Skeletal muscle satellite cell (primary cell): ENCODE measurements at regions not wholly inside any gene's neighbourhood (a gene's known extent, or its start where the extent isn't known, plus 50 kb on each side); places are given as distances from the start of the nearest gene placed in this dataset.

Experiments used
- H3K27me3 ChIP-seq: 2 replicates; pipeline ENCODE4 v1.7.0; 2013; ENCODE audit warnings: low read length; ENCODE audit not compliant: control insufficient read depth, insufficient read depth
- H3K36me3 ChIP-seq: 2 replicates; pipeline ENCODE4 v1.7.0; 2013; ENCODE audit warnings: mild to moderate bottlenecking, control low read depth, low read length; ENCODE audit not compliant: insufficient read depth
- H3K4me1 ChIP-seq: 2 replicates; pipeline ENCODE4 v1.7.0; 2013; ENCODE audit warnings: low read length; ENCODE audit not compliant: control insufficient read depth, insufficient read depth
- H3K4me2 ChIP-seq: 2 replicates; pipeline ENCODE4 v1.7.0; 2013; ENCODE audit warnings: mild to moderate bottlenecking, low read length
- H3K4me3 ChIP-seq: 2 replicates; pipeline ENCODE4 v1.7.0; 2013; ENCODE audit warnings: low read length
- H3K9ac ChIP-seq: 2 replicates; pipeline ENCODE4 v1.7.0; 2013; ENCODE audit warnings: mild to moderate bottlenecking, low read depth, low read length, moderate library complexity
- H3K9me3 ChIP-seq: replicated peaks from 2 replicates; pipeline ENCODE4 v1.7.0; 2013; ENCODE audit warnings: mild to moderate bottlenecking, control low read depth, low read length

- Histone ChIP-seq H3K9ac (no peak overlapping the region), H3K4me3 (no peak overlapping the region), H3K9me3 (peaks cover 10% of the 10 kb centered on the region), H3K4me1 (no peaks in the 10 kb centered on the region), H3K27me3 (no peaks in the 10 kb centered on the region), H3K4me2 (no peak overlapping the region), H3K36me3 (no peaks in the 10 kb centered on the region)
Observed at GRCh38 chr10:33392706-33393105, 58.2 kb upstream of the NRP1 start.

- Histone ChIP-seq H3K4me2 (no peak overlapping the region), H3K4me1 (no peaks in the 10 kb centered on the region), H3K9me3 (peaks cover 7% of the 10 kb centered on the region), H3K27me3 (no peaks in the 10 kb centered on the region), H3K9ac (no peak overlapping the region), H3K36me3 (no peaks in the 10 kb centered on the region), H3K4me3 (no peak overlapping the region)
Observed at GRCh38 chr10:33391611-33392465, 57.4 kb upstream of the NRP1 start.

- H3K9me3 ChIP-seq = no peaks in the 10 kb centered on the region
- H3K9ac ChIP-seq = no peak overlapping the region
- H3K36me3 ChIP-seq = no peaks in the 10 kb centered on the region
- H3K4me1 ChIP-seq = no peaks in the 10 kb centered on the region
- H3K4me3 ChIP-seq = no peak overlapping the region
- H3K27me3 ChIP-seq = no peaks in the 10 kb centered on the region
- no peak overlapping the region for H3K4me2 ChIP-seq
Observed at GRCh38 chr10:33390046-33390445, 55.6 kb upstream of the NRP1 start.

GRCh38 chr10:33388785-33389184 is 54.3 kb upstream of the NRP1 start:
- Histone ChIP-seq H3K4me1 (no peaks in the 10 kb centered on the region), H3K9me3 (no peaks in the 10 kb centered on the region), H3K4me3 (no peak overlapping the region), H3K4me2 (no peak overlapping the region), H3K9ac (no peak overlapping the region), H3K36me3 (no peaks in the 10 kb centered on the region), H3K27me3 (no peaks in the 10 kb centered on the region)

- Histone ChIP-seq H3K4me2 (no peak overlapping the region), H3K9me3 (no peaks in the 10 kb centered on the region), H3K4me3 (no peak overlapping the region), H3K27me3 (no peaks in the 10 kb centered on the region), H3K9ac (no peak overlapping the region), H3K4me1 (peaks cover under 1% of the 10 kb centered on the region), H3K36me3 (no peaks in the 10 kb centered on the region)
Observed at GRCh38 chr10:33388382-33388781, 53.9 kb upstream of the NRP1 start.

- H3K27me3 ChIP-seq = no peaks in the 10 kb centered on the region
- peaks cover 7% of the 10 kb centered on the region for H3K4me1 ChIP-seq
- H3K9ac ChIP-seq = no peak overlapping the region
- H3K4me2 ChIP-seq = no peak overlapping the region
- no peaks in the 10 kb centered on the region for H3K9me3 ChIP-seq
- no peak overlapping the region for H3K4me3 ChIP-seq
- H3K36me3 ChIP-seq = no peaks in the 10 kb centered on the region
Observed at GRCh38 chr10:33387720-33388119, 53.3 kb upstream of the NRP1 start.

- H3K9ac ChIP-seq = no peak overlapping the region
- H3K4me1 ChIP-seq = peaks cover 15% of the 10 kb centered on the region
- H3K36me3 ChIP-seq = no peaks in the 10 kb centered on the region
- no peak overlapping the region for H3K4me2 ChIP-seq
- H3K4me3 ChIP-seq = no peak overlapping the region
- H3K27me3 ChIP-seq = no peaks in the 10 kb centered on the region
- H3K9me3 ChIP-seq = no peaks in the 10 kb centered on the region
Observed at GRCh38 chr10:33386926-33387325, 52.5 kb upstream of the NRP1 start.

GRCh38 chr10:33385686-33386085 is 51.2 kb upstream of the NRP1 start:
- H3K9ac ChIP-seq = no peak overlapping the region
- H3K4me3 ChIP-seq = no peak overlapping the region
- H3K4me1 ChIP-seq = peaks cover 21% of the 10 kb centered on the region
- H3K27me3 ChIP-seq = no peaks in the 10 kb centered on the region
- H3K9me3 ChIP-seq = no peaks in the 10 kb centered on the region
- no peaks in the 10 kb centered on the region for H3K36me3 ChIP-seq
- no peak overlapping the region for H3K4me2 ChIP-seq

GRCh38 chr10:33385015-33385414 is 50.5 kb upstream of the NRP1 start:
- Histone ChIP-seq H3K9ac (no peak overlapping the region), H3K4me1 (peaks cover 21% of the 10 kb centered on the region), H3K27me3 (no peaks in the 10 kb centered on the region), H3K4me3 (no peak overlapping the region), H3K4me2 (no peak overlapping the region), H3K36me3 (no peaks in the 10 kb centered on the region), H3K9me3 (no peaks in the 10 kb centered on the region)
